Heart left ventricle (tissue), 13 donors: ENCODE measurements at regions not wholly inside any gene's neighbourhood (a gene's known extent, or its start where the extent isn't known, plus 50 kb on each side); places are given as distances from the start of the nearest gene placed in this dataset.

Experiments used
- CTCF ChIP-seq, 12 donors: fragments of 200-600 bp; sonication (generic) in 4 of 12; IDR thresholded peaks; one replicate each; pipeline versions ENCODE4 v1.5.0 to v1.8.0; 2018 to 2022; ENCODE audit warnings: antibody characterized with exemption in 12 of 12, mild to moderate bottlenecking in 5 of 12
- POLR2A ChIP-seq, 2 donors: fragments of 450-650 bp; IDR thresholded peaks; one replicate each; pipeline ENCODE4 v1.6.1; 2017; ENCODE audit warnings: antibody characterized with exemption in 2 of 2, mild to moderate bottlenecking in 2 of 2, moderate library complexity in 2 of 2
- donor health status: ischemic (EF 13 %, LVEDD 7.1; RV severe dilation, severe dysfunction).
- donor health status: DM: no; HTN: yes; CAD: no.
- donor health status: DM: no; HTN: no; CAD: no.
- donor health status: ischemic (EF 25% LVEDD 6.9; RV normal size, moderate dysfunction).
- donor health status: ischemic (EF 25% LVEDD 5.7; RV mildly dilated, moderate dysfunction).
- donor health status: ischemic (EF 35%, LVEDD 5.7; RV mildly dilated, moderate dysfunction).
- donor health status: nonischemic (EF 11% LVEDD 7.7; RV severe dilation, severe dysfunction).
- donor health status: DM: yes; HTN: yes; CAD: no.
- donor health status: PGD.
- donor health status: ischemic (EF 29% LVEDD 5.4; RV normal size, mild dysfunction).
- donor health status: nonischemic (EF 23%, LVEDD 6.1; RV moderate dilation, normal function).

- TF ChIP-seq CTCF (IDR thresholded peaks at IDR 0.05): no peak
- no peak for TF ChIP-seq POLR2A (IDR thresholded peaks at IDR 0.05)
These were observed 94.4 kb upstream of the NEBL start for GRCh38 chr10:20991526-20991925.
